Umbilical cord (tissue), 1 donor: ENCODE measurements at regions not wholly inside any gene's neighbourhood (a gene's known extent, or its start where the extent isn't known, plus 50 kb on each side); places are given as distances from the start of the nearest gene placed in this dataset.
"Not testable (repeated sequence)": the region's sequence is repeated elsewhere in the genome, so short reads cannot be mapped to it uniquely, and the experiment has no call there.

Experiments
- DNase-seq: peaks from one replicate; pipeline ENCODE4 v3.0.0-alpha.2; 2015; ENCODE audit warnings: low spot score

GRCh38 chr10:129057856-129058663 lies 409.0 kb upstream of the MGMT start:
- DNase-seq: no peak

DNA sequence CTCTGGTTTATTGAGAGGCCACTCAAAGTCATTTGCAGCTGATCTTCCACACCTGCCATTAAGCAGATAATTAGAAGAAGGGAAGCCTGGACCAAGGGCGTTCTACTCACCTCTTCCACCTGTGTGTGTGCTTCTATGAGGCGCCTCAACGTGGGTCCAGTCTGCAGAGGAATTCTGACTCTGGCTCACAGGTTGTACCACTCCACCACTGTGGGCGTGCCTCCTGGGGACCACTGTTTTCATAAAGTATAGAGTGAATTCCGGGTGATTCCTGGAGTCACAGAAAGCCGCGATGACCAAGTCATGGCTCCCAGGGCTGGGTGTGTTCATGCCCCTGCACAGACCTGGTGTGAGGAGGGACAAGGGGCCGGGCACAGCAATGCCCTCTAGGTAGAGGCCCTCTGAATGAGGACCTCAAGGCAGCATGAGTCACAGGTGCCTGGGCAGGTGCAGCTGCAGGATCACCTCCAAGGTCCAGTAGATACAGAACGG lies 408.3 kb upstream of the MGMT start:
- no peak for DNase-seq

DNA sequence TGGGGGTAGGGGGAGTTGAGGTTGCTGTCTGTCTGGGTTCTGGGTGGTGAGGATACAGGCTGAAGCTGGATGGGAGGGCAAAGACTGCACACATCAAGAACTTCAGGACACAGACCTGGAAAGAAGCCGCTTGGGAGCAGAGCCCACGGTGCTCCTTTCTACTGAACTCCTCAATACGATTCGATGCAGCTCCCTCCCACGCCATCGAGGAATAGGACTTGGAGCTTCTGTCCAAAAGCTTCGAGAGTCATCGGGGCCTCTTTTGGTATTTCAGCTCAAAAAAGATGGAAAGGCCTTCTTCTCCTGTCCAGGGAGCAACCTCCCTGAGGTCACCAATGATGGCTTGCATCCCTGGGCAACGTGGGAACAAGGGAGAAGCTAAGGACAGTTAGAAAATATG lies 407.1 kb upstream of the MGMT start:
- DNase-seq: no peak

GRCh38 chr10:129063212-129063611 lies 403.8 kb upstream of the MGMT start:
- no peak for DNase-seq

- DNase-seq: no peak
These were observed 403.2 kb upstream of the MGMT start for GRCh38 chr10:129063877-129064276.

DNA sequence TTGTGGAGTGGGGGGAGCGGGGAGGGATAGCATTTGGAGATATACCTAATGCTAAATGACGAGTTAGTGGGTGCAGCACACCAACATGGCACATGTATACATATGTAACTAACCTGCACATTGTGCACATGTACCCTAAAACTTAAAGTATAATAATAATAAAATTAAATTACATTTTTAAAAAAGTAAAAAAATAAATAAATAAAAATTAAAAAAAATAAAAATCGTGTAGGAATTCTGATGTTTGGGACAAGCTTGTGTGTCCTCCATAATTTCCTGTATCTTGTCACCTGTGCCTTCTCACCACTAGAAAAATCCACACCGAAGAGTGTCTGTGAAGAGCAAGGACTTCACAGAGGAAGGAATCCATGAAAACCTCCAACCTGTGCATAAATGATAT lies 400.5 kb upstream of the MGMT start:
- not testable (repeated sequence) for DNase-seq

GRCh38 chr10:129071411-129071810 lies 395.6 kb upstream of the MGMT start:
- DNase-seq: not testable (repeated sequence)

DNA sequence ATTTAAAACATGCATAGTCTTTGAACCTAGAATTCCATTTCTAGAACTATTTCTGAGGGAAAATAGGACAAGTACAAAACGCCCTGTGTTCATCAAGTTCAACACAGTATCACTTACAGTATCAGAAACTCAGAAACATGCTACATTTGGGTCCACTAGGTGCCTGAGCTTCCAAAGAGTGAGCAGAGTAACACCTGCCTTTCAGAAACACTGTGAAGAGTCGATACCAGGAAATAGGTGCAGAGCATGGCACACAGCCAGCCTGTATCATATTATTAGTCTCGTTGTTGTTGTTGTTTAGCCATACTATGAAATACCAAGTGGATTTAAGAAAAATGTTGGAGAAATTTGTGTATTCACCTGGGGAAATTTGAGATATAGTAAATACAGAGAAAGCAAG lies 392.1 kb upstream of the MGMT start:
- DNase-seq: no peak

DNA sequence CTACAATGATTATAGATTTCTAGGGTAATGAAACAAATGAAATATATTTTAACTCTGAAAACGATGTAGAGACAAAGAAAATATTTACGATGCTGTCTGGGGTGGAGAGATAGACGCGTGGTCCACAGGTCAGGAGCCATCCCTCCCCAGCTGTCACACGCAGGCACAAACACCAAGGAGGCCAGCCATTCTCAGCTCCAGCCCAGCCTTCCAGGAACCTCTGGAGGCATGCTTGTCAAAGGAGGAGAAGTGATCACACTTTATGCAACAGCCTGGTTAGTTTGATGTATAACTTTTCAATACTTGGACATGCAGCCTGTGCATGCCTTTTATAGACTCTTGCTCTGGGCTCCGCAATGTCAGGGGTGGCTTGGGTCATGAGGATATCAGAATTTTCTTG lies 391.5 kb upstream of the MGMT start:
- no peak for DNase-seq

- no peak for DNase-seq
These were observed 391.1 kb upstream of the MGMT start for GRCh38 chr10:129075927-129076326.

GRCh38 chr10:129078346-129078745 lies 388.7 kb upstream of the MGMT start:
- no peak for DNase-seq

DNA sequence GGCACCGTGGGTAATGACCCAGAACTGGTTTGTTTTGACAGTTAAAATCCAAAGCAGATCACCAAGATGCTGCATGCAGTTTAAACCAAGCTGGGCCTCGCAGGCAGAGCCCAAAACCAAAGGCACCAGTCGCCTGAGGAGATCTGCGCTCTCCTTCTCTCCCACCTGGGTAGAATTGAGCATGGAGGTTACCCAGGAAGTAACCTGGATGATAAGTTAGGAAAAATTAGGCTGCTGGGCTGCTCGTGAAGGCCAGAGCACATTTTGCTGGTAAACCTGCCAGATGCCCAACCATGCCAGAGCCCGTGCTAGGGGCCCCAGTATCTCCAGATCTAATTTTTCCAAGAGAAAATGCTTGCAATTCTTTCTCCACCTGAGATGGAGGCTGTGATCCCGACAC lies 388.3 kb upstream of the MGMT start:
- no peak for DNase-seq

- DNase-seq: peak; percentile 8
These were observed 387.3 kb upstream of the MGMT start for GRCh38 chr10:129079705-129080104.

DNA sequence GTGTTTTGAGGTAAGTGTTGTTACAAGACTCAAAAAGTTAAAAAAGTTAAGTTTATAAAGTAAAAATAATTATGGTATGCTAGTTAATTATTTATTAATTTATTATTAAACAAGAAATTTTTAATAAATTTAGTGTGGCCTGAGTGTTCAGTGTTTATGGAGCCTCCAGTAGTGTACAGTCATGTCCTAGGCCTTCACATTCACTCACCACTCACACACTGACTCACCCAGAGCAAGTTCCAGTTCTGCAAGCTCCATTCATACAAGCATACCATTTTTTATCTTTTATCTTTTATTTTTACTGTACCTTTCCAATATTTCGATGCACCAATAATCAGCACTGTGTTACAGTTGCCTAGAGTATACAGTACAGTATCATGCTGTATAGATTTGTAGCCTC lies 381.2 kb upstream of the MGMT start:
- DNase-seq: no peak

DNA sequence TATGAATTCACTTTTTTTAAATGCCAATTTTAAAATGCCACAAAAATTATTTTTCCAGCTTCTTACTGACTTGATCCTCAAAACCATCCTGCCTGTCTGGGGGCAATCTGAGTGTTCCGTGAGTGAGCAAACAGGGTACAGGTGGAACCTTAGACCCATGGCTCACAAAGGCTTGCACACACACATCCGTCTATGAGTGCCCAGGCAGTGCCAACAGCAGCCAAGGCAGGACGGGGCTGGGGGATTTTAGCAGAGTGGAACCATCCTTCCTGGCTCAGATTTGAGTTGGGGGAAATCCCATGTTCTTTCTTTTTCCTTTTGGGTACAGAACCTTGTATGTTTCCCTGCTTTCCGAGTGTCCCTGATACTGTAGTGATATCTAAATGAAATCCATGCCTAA lies 377.7 kb upstream of the MGMT start:
- no peak for DNase-seq

DNA sequence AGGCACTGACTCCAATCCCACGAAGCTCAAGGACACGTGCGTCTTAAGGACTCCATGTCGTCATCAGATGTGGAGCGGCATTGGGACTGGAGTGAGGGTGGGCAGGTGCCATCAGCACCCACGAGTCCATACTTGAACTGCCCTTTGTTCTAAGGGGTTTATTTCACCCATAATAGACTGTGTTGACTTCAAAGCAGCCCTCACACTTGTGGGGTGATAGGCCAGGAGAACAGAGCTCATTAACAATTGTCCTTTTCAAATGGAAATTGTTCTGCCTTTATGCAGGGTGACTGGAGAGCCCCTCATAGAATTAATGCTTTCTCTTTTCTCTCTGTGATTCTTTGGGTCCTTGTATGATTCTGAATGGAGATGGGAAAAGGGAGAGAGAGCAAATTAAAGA lies 376.9 kb upstream of the MGMT start:
- DNase-seq: no peak

DNA sequence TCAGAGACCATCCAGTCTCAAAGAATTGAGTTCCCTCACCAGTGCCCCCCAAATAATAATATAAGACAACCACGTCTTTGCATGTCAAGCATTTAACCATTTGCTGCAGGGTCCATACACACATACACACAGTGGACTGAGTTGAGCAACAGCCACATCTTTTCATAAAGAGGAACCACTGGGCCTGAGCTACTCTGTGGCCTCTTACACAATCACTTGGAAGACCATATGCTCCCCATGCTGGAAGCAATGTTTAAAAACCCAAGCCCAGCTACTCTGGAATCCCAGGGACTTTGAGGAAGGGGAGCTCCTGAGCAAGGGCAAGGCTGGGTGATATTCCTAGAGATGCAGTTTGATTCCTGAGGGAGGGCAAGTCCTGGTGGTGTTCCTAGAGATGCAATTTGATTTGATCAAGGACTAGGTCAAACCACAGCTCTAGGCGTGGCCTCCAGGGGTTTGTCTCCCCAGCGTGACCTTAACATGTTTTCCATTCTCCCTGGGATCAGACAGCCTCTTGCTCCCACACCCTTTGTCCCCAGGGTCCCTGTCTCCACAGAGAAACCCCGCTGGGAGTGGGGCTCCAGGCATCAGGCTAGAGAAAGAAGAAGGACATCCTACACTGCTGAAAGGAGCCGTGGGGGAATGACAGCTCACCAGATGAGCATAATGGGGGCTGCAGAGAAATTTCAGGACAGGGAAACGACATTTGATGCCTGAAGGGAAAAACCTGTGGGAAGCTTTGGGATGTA lies 376.2 kb upstream of the MGMT start:
- no peak for DNase-seq

DNA sequence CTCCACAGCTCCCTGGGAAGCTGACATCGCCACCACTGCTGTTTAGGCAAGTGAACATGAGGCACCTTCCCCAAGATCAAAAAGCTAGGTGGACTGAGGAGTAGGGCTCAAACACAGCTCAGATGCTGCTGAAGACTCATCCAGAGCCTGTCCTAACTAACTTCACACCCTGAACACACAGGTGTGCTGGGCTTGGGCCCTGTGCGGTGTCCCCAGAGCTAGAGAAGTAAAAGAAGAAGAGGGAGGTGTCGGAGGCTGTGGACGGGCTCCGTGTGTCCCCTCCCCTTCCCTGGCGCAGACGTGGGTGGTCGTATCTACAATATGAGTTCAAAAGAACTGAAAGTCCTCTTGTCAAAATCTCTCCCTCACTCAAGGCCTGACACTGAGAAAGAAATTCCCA lies 373.4 kb upstream of the MGMT start:
- no peak for DNase-seq

- DNase-seq: no peak
These were observed 372.8 kb upstream of the MGMT start for GRCh38 chr10:129094233-129094632.

DNA sequence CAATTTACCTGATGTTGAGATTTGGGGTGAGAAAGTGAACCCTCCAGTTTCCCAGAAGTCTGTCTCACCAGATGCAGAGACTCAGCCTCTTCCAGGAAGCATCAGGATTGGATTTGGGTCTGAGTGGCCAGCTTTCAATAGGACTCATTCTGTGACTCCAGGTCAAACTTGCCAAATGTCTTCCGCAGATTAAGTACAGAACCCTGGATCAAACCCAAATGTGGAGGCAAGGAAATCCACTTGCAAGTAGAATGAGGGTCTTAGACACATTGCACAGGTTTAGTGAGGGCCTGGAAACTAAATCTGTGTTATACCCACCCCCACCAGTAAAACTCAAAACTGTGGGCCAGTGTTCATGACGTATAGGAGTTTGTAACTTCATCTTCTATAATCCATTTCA lies 372.2 kb upstream of the MGMT start:
- no peak for DNase-seq

DNA sequence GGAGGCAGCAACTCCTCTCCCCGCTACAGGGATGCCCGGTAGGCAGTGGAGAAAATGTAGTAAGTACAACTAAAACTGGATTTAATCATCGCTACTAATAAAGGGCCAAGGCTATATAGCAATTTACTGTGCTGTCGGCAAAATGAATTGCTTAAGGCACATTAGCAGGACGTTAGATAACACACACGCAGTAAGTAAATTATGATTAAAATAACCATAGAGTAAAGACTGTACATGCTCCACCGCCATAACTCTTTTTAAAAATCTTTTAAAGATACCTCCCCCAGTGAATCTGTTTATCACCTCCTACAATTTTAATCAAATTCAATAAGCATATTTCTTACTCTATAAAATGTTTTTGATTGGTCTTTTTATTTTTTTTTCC lies 371.4 kb upstream of the MGMT start:
- no peak for DNase-seq

GRCh38 chr10:129096065-129096984 lies 370.7 kb upstream of the MGMT start:
- peak; percentile 78 for DNase-seq
